ENCODE measurements at regions not wholly inside any gene's neighbourhood (a gene's known extent, or its start where the extent isn't known, plus 50 kb on each side); places are given as distances from the start of the nearest gene placed in this dataset.

- Mint-ChIP-seq H3K9me3 (peaks cover 8% of the 10 kb centered on the region), H3K36me3 (no peaks in the 10 kb centered on the region), H3K27ac (no peak overlapping the region), H3K4me1 (no peaks in the 10 kb centered on the region), H3K4me3 (no peak overlapping the region), H3K27me3 (peaks cover 7% of the 10 kb centered on the region)
Measured at GRCh38 chr18:2197946-2198345, 373.4 kb downstream of the METTL4 start.

DNA sequence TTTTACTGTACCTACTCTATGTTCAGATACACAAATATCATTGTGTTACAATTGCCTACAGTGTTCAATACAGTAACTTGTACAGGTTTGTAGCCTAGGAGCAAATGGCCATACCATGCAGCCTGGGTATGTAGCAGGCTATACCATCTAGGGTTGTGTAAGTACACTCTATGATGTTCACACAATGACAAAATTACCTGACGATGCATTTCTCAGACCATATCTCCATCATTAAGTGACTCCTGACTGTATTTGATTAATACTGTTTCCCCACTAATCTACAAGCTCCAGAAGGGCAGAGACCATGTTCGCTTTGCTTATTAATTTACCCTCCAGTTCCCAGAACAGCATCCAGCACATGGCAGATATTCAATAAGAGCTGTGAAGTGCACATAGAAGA lies 372.2 kb downstream of the METTL4 start:
- Mint-ChIP-seq H3K9me3 (no peaks in the 10 kb centered on the region), H3K27me3 (peaks cover 6% of the 10 kb centered on the region), H3K36me3 (no peaks in the 10 kb centered on the region), H3K4me1 (no peaks in the 10 kb centered on the region), H3K4me3 (no peak overlapping the region), H3K27ac (no peak overlapping the region)

DNA sequence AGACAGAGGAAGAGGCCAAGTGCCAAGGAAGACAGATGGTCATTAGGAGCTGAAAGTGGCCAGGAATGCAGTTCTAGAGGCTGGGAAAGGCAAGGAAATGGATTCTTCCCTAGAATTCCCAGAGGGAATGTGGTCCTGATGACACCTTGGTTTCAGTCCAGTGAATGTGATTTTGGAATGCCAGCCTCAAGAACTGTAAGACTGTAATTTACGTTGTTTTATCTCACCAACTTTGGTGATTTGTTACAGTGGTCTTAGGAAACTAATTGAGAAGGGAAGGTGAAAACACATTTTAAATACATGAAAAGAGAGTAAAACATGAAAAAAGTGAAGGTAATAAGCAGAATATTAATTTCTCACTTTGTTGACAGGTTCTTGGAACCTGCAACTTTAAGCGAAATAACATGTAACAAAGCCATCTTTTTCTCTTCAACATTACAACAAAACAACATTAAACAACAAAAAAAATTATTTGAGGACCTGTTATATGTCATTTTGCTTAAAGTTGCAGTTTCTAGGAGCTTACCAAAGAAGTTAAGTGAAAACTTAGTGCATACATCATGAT lies 370.2 kb downstream of the METTL4 start:
- no peaks in the 10 kb centered on the region for H3K36me3 Mint-ChIP-seq
- peaks cover 6% of the 10 kb centered on the region for H3K27me3 Mint-ChIP-seq
- H3K9me3 Mint-ChIP-seq, result no peaks in the 10 kb centered on the region
- H3K4me1 Mint-ChIP-seq, result no peaks in the 10 kb centered on the region
- H3K27ac Mint-ChIP-seq, result no peak overlapping the region
- H3K4me3 Mint-ChIP-seq, result no peak overlapping the region

GRCh38 chr18:2204736-2205135 lies 366.6 kb downstream of the METTL4 start:
- Mint-ChIP-seq H3K9me3 (no peaks in the 10 kb centered on the region), H3K27ac (no peak overlapping the region), H3K4me3 (no peak overlapping the region), H3K27me3 (peaks cover 8% of the 10 kb centered on the region), H3K36me3 (no peaks in the 10 kb centered on the region), H3K4me1 (no peaks in the 10 kb centered on the region)

GRCh38 chr18:2207294-2207693 lies 364.0 kb downstream of the METTL4 start:
- Mint-ChIP-seq H3K4me3 (no peak overlapping the region), H3K4me1 (no peaks in the 10 kb centered on the region), H3K9me3 (no peaks in the 10 kb centered on the region), H3K36me3 (no peaks in the 10 kb centered on the region), H3K27ac (no peak overlapping the region), H3K27me3 (peaks cover 3% of the 10 kb centered on the region)

- no peaks in the 10 kb centered on the region for H3K36me3 Mint-ChIP-seq
- H3K27ac Mint-ChIP-seq, result no peak overlapping the region
- no peaks in the 10 kb centered on the region for H3K4me1 Mint-ChIP-seq
- H3K27me3 Mint-ChIP-seq, result peaks cover 12% of the 10 kb centered on the region
- H3K4me3 Mint-ChIP-seq, result no peak overlapping the region
- peaks cover 8% of the 10 kb centered on the region for H3K9me3 Mint-ChIP-seq
Measured at GRCh38 chr18:2212598-2213205, 358.6 kb downstream of the METTL4 start.

GRCh38 chr18:2213905-2214304 lies 357.4 kb downstream of the METTL4 start:
- H3K27ac Mint-ChIP-seq, result no peak overlapping the region
- H3K27me3 Mint-ChIP-seq, result peaks cover 13% of the 10 kb centered on the region
- H3K36me3 Mint-ChIP-seq, result no peaks in the 10 kb centered on the region
- H3K9me3 Mint-ChIP-seq, result peaks cover 8% of the 10 kb centered on the region
- H3K4me3 Mint-ChIP-seq, result no peak overlapping the region
- H3K4me1 Mint-ChIP-seq, result no peaks in the 10 kb centered on the region

DNA sequence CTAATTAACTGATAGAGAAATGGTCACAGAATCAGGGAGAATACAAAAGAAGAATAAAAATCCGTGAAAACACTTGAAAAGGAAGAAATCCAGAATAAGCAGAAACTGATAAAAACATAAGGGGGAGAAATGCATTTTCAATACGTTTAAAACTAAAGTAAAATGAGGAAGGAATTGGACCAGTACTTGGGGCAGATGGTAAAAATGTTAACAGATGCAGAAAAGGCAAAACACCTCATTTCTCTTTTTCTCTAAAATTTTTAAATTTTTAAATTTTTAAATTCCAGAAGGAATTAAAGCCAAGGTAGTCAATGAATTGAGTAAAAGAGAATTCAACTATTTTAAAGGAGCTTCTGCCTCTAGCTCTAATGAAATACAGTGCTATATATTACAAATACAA lies 353.9 kb downstream of the METTL4 start:
- H3K27me3 Mint-ChIP-seq, result peaks cover 18% of the 10 kb centered on the region
- peaks cover 8% of the 10 kb centered on the region for H3K9me3 Mint-ChIP-seq
- H3K27ac Mint-ChIP-seq, result no peak overlapping the region
- H3K4me1 Mint-ChIP-seq, result no peaks in the 10 kb centered on the region
- H3K36me3 Mint-ChIP-seq, result no peaks in the 10 kb centered on the region
- no peak overlapping the region for H3K4me3 Mint-ChIP-seq

- Mint-ChIP-seq H3K9me3 (peaks cover 8% of the 10 kb centered on the region), H3K27ac (no peak overlapping the region), H3K4me1 (no peaks in the 10 kb centered on the region), H3K4me3 (no peak overlapping the region), H3K27me3 (peaks cover 18% of the 10 kb centered on the region), H3K36me3 (no peaks in the 10 kb centered on the region)
Measured at GRCh38 chr18:2218101-2218500, 353.2 kb downstream of the METTL4 start.

DNA sequence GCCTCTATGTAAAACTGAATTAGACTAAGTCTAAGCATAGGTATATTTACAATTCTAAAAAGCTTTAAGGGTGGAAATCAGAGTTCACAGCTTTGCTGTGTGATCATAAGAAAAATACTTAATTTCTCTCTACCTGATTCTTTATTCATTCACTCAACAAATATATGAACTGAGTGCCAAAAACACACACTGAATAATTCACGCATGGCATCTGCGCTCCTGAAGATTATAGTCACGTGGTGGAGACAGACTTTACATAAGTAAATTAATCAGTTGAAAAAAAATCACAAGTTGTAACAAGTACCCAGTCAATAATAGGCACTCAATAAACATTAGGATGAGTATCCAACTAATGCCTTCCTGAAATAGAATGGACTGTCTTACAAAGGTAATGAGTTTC lies 351.6 kb downstream of the METTL4 start:
- no peak overlapping the region for H3K27ac Mint-ChIP-seq
- no peaks in the 10 kb centered on the region for H3K4me1 Mint-ChIP-seq
- no peaks in the 10 kb centered on the region for H3K9me3 Mint-ChIP-seq
- peaks cover 13% of the 10 kb centered on the region for H3K27me3 Mint-ChIP-seq
- H3K4me3 Mint-ChIP-seq, result no peak overlapping the region
- H3K36me3 Mint-ChIP-seq, result no peaks in the 10 kb centered on the region

- Mint-ChIP-seq H3K27me3 (peaks cover 16% of the 10 kb centered on the region), H3K27ac (no peak overlapping the region), H3K36me3 (no peaks in the 10 kb centered on the region), H3K4me1 (no peaks in the 10 kb centered on the region), H3K9me3 (no peaks in the 10 kb centered on the region), H3K4me3 (no peak overlapping the region)
Measured at GRCh38 chr18:2222270-2223185, 348.8 kb downstream of the METTL4 start.

- peaks cover 14% of the 10 kb centered on the region for H3K27me3 Mint-ChIP-seq
- H3K9me3 Mint-ChIP-seq, result no peaks in the 10 kb centered on the region
- H3K4me3 Mint-ChIP-seq, result no peak overlapping the region
- H3K36me3 Mint-ChIP-seq, result no peaks in the 10 kb centered on the region
- no peaks in the 10 kb centered on the region for H3K4me1 Mint-ChIP-seq
- no peak overlapping the region for H3K27ac Mint-ChIP-seq
Measured at GRCh38 chr18:2223449-2223848, 347.9 kb downstream of the METTL4 start.

DNA sequence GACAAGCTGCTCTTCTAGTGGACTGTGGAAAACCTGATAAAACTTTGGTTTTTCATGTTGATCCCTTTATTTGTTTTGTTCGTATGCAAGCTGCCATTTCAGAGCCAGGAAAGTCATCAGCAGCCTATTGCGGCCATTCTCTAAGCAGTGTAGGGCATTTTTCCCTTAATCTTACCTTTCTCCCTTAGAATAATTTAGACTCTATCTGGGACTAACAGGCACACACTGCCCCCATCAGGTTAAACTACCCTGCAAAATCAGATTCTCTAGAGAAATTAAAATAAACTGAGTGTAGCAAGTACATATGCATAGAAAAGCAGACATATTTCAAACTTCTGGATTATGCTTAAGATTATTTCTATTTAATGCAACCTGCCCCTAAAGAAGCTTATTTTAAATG lies 347.5 kb downstream of the METTL4 start:
- H3K9me3 Mint-ChIP-seq, result no peaks in the 10 kb centered on the region
- H3K36me3 Mint-ChIP-seq, result no peaks in the 10 kb centered on the region
- no peak overlapping the region for H3K4me3 Mint-ChIP-seq
- H3K27me3 Mint-ChIP-seq, result peaks cover 11% of the 10 kb centered on the region
- no peaks in the 10 kb centered on the region for H3K4me1 Mint-ChIP-seq
- H3K27ac Mint-ChIP-seq, result no peak overlapping the region

DNA sequence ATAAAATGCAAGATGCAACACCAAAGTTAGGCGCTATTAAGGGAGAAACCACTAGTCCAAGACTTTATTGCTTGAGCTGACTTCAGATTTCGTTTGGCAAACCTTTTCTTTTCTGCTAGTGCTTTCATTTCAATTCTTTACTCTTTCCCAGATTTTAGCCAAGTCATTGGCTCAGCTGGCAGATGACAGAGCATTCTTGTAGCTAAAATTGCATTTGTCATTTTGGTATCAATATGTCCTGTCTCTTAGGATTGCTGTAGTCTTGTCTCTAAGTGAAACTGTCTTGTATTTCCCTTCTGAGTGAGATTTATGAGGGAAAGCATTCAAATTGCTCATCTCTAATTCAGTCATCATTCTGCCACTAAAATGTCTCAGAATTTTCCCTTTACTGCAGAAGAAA lies 335.1 kb downstream of the METTL4 start:
- Mint-ChIP-seq H3K4me3 (no peak overlapping the region), H3K27me3 (peaks cover 18% of the 10 kb centered on the region), H3K9me3 (no peaks in the 10 kb centered on the region), H3K27ac (no peak overlapping the region), H3K4me1 (no peaks in the 10 kb centered on the region), H3K36me3 (no peaks in the 10 kb centered on the region)

DNA sequence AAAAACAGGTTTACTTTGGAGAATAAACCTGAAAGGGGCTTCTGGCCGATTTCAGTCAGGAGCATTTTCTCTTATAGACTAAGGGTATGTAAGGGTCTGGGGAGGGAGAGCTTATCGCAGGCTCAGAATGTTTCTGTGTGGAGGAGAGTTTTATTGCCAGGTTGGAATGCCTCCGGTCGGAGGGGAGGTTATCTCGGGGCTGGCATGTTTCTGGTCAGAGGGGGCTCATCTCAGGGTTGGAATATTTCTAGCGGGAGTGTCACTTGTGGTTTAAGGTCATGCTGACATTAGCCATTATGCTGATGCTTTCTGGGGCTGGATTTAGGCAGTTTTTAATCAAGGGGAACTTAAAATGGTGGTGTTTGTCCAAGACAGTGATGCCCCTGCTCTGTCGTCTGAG lies 333.6 kb downstream of the METTL4 start:
- H3K9me3 Mint-ChIP-seq, result no peaks in the 10 kb centered on the region
- no peak overlapping the region for H3K27ac Mint-ChIP-seq
- no peaks in the 10 kb centered on the region for H3K36me3 Mint-ChIP-seq
- no peak overlapping the region for H3K4me3 Mint-ChIP-seq
- peaks cover 18% of the 10 kb centered on the region for H3K27me3 Mint-ChIP-seq
- no peaks in the 10 kb centered on the region for H3K4me1 Mint-ChIP-seq

DNA sequence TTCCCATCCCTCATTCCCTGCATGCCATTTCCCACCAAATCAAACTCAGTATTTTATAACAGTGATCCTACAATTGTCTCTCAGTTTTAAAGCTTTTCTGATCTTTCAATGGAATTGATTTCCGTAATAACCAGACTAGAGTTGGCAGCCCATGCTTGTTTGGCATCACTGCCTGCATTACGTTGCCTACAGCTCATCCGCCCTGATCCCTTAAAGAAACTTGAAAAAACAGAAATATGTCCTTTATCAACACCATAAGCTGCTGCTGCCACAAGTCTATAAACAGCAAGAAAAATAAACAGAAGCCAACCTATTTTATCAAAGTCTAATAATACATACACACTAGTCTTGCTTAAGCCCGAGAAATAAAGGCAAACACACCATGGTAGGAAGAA lies 331.0 kb downstream of the METTL4 start:
- no peaks in the 10 kb centered on the region for H3K4me1 Mint-ChIP-seq
- peaks cover 14% of the 10 kb centered on the region for H3K27me3 Mint-ChIP-seq
- no peaks in the 10 kb centered on the region for H3K36me3 Mint-ChIP-seq
- H3K9me3 Mint-ChIP-seq, result no peaks in the 10 kb centered on the region
- H3K4me3 Mint-ChIP-seq, result no peak overlapping the region
- no peak overlapping the region for H3K27ac Mint-ChIP-seq

Data from activated naive CD4-positive, alpha-beta T cell treated with anti-CD3 and anti-CD28 coated beads, Interleukin-2, amount 50 U/mL, for 24 hours (primary cell).